AML-193 (cell line): ENCODE measurements at regions not wholly inside any gene's neighbourhood (a gene's known extent, or its start where the extent isn't known, plus 50 kb on each side); places are given as distances from the start of the nearest gene placed in this dataset.

Experiments used
- DNase-seq, 2 experiments: peaks; one replicate each; lab custom pipeline; 2025; lab: John Stamatoyannopoulos, UW

DNA sequence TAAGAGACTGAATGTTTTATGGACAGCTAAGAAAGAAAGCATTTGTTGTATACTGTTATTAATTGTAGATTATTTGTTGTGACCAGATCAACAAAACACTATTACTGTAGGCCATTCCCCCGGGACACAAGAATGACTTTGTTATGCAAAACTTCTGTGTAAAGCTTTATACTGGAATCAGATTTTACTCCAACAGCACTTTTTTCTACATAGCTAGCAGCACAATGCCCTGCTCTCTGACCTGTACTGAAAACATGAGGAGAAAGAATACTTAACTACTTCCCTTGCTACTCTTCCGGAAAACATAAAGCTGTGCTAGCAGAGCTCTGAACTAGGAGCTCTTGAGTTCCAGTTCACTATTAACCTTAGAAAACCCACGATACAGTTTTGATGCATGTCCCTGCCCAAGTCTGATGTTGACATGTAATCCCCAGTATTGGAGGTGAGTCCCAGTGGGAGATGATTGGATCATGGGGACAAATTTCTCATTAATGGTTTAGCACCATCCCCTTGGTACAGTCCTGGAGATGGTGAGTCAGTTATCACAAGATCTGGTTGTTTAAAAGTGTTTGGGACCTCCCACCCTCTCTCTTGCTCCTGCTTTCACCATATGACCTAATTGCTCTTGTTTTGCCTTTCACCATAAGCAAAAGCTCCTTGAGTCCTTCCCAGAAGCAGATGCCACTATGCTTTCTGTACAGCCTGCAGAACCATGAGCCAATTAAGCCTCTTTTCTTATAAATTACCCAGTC lies 601.1 kb upstream of the PIK3C3 start:
- no peak for DNase-seq

DNA sequence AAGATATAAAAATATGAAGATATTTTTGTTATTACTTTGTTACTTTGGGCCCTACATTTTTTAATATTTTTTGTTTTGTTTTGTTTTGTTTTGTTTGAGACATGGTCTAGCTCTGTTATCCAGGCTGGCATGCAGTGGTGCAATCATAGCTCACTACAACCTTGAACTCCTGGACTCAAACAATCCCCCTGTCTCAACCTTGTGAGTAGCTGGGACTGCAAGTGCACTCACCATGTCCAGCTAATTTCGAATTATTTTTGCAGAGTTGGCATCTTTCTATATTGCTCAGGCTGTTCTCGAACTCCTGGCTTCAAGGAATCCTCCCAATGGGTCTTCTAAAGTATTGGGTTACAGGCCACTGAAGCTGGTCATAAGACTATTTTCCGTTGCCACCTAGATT lies 603.6 kb upstream of the PIK3C3 start:
- DNase-seq = no peak

DNA sequence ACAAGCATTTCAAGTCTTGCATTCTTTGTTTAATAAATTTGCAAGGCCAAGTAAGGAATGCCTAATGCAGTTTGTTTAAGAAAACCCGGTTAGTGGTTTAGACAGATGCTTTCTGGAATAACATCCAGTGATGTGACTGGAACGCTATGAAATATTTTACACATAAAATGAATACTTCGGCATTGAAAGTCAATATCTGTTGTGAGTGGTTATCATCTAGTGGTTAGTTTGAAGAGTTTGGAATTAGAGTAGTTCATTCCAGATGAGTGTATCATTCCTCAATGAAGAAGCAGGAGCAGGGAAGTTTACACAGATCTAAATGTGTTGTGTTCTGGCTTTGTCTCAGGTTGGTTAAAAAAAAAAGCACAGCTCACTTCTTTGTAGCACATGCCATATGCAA lies 608.0 kb upstream of the PIK3C3 start:
- no peak for DNase-seq

DNA sequence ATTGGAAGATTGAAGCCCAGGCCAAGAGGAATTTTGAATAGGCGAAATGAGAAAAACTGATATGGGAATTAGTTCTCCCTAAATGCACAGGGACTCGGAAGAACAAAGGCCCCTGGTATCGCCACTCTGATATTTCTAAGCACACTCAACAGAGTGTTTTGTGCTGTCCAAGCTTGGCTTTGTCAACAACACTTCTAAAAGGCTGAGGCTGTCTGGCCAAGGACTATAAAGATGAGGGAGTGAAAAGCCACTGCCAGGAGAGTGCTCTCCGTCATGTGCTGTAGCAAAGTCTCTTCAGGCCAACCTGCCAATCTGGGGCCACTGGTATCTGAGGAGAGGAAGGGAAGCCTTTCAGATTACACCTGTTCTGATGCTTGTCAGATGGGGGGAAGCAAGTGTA lies 611.2 kb upstream of the PIK3C3 start:
- DNase-seq = no peak

DNA sequence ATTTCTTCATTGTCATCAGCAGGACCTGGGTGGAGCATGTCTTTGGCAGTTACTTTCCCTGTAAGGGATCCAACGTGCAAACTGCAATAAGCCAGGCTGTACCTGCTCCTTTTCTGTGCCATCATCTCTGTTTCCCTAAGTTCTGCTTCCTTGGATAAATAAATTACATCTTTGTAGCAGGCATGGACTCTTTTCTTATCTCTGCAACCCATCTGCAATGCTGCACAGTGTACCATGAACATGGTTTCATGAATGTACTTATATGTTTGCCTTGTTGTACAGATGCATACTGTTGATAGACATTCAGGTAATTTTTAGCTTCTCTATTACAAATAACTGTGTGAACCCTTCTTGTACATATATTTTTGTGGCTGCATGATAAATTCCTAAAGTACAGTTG lies 616.7 kb upstream of the PIK3C3 start:
- no peak for DNase-seq

DNA sequence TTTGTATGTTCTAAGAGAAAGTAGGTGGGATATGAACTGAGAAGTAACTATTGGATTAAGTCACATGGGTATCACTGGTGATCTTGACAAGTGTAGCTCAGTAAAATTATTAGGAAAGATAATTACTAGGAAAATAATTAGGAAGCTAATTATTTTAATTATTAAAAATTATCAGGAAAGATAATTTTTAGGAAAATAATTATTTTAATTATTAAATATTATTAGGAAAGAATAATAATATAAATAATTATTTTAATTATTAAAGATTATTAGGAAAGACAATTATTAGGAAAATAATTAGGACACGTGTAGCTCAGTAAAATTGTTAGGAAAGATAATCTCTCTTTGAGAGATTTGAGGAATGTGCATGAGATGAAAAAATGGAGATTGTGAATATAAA lies 623.4 kb upstream of the PIK3C3 start:
- no peak for DNase-seq

DNA sequence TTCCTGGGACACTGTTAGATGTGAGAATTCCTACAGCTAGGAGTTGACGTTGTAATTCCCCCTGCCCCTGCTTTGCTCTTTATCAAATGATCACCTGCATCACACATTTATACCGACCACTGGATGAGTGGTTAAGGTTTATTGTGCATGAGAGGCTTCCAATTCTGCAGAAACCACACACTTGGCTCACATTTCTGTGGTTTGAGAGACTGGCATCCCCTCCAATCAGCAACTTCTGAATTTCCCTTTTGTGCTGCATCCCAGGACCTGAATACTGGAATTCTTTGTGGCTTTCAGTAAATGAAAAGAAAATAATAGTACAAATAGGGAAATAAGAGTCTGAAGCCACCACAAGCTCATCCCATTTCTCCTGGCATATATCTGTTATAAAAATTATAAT lies 628.7 kb upstream of the PIK3C3 start:
- DNase-seq = no peak

DNA sequence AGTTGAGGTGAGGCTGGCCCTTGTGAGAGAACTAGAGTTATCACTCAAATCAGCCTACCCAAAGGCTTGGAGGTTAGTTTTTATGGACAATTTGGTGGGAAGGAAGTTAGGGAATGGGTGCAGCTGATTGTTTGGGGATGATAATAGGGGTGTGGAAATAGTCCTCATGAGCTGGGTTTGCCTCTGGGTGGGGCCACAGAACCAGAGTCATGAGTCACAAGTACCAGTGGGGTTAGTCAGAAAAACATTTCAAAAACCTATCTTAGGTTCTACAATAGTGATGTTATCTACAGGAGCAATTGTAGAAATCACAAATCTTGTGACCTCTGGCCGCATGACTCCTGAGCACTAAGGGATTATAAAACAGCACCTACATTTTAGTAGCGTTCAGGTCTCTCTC lies 630.1 kb upstream of the PIK3C3 start:
- DNase-seq = no peak

DNA sequence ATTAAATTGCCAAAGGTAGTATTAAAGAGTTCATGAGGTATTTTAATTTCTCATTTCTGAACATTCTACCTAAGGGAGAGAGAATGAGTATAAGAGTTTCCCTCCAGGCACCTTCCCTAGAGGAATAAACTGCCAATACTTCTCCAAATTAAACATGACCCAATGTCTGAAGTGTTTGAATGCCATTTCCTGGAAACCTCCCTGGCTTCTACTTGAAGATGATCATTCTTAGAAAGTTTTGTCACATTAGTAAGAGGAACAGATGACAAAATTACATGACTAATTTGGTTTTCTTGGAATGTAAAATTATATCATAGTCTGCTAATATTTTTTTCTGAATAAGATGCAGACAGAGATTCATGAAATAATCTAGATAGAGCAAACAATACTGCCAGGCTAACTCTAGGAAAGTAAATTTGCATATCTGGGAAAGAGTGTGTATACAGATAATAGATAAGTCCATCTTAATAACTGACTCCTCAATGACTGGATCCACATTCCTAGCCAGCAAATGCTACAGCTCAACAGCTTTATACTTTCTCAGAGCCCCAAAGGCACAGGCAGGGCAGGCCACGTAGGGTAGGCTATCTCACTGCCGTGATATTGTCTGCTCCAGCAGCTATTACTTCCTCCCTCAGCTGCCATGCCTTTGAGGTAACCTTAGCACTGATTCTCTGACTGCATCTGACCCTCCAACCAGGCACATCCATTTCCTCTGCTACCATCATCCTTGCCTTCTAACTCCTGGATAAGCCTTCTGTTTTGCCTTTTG lies 630.8 kb upstream of the PIK3C3 start:
- DNase-seq = no peak

DNA sequence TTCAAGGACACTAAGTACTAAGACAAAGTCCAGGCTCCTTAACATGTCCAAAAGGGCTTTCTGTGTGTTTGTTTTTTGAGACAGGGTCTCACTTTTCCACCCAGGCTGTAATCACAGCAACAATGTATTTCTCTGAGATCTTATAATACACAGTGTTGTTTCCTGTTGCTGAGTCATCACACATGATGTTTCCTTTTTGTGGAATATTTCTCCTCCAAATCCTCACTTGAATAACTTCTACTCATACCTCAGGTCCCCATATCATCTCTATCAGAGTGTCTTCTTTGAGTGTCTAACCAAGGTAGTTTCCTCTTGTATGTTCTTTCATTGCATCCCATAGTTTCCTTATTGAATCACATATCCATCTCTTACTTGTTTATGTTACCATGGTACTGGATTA lies 632.0 kb upstream of the PIK3C3 start:
- DNase-seq = no peak

DNA sequence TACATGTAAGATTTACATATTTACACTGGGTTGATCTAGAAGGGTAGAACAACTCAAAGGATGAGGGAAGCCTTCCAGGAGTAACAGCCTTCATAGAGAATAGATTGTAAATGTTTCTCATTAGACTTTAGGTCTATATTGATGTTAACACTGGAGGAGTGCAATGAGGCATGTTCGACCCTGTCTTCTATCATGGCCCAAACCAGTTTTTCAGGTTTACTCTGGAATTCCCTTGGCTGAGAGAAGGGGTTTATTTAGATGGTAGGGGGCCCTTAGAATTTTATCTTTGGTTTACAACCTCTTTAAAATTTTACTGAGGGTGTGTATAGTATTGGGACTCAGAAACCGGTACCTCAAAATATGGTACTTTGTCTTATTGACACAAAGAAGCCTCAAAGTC lies 634.9 kb upstream of the PIK3C3 start:
- no peak for DNase-seq

DNA sequence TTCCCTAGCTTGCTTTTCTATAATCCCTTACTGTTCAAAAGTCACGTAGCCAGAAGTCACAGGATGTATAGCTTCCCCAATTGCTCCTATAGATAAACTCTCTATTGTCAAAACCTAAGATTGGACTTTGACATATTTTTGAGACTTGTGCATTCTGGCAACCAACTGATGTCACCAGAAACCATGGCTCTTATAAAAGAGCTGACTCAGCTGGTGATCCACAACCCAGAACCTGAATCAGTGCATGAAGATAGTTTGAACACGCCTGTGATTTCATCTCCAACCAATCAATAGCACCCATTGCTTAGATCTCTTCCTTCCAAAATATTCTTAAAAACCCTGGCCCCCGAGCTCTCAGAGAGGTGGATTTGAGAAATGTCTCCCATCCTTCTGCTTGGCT lies 639.9 kb upstream of the PIK3C3 start:
- no peak for DNase-seq

DNA sequence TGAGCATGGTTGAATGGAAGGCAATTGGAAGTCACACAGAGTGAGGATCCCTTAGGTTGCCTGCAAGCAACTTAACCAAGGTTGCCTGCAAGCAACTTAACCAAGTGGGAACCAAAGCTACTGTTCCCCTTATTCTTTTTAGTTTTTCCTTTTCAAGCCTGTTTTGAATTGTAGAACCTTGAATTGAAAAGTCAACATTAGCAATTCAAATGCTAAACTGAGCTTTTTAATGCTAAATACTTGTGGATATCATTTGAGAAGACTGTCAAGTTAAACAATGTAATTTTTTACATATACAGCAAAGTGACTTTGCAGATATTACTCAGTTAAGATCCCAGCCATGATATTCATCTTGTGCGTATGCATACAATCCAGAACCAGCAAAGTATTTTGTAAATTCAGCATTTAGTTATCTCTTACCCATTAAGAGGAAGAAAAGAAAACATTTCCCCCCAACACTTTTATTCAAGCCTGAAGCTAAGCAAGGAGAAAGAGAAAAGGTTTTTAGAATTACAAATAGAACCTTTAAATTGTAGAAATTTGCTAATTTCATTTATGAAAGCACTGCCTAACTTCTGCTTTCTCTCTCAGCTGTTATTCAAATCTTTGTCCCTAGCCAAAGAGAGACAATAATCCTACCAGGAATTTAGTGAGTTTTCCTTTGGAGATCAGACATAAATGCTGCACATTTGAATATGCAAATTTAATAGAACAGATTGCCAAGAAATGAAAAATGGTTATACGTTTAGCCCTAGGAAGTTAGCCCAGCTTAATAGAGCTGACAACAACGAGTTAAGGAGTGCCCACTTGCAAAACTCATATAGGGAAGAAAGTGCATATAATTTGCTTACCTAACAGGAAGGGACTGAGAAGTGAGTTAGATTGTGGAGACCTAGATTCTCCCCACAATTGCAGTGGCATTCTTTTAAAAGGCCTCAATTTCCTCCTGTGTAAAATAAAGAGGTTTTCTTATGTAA lies 643.2 kb upstream of the PIK3C3 start:
- DNase-seq = no peak

DNA sequence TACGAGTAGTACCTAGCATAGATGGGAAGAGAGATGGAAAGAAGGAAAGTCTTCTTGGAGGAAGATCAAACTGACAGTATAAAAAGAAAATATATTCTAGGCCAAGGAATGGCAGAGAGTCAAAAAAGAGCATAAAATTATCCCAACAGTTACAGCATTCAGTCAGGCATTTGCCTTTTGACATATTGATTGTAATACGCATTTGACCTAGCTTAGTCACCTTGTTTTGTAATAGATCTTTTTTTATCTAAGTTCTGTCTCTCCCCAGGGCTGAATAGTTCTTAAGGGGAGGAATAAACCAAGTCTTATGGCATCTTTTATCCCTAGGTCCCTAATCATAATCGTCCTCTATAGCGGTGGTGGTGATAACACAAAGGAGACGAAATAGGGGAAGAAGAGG lies 657.3 kb upstream of the PIK3C3 start:
- DNase-seq = no peak

DNA sequence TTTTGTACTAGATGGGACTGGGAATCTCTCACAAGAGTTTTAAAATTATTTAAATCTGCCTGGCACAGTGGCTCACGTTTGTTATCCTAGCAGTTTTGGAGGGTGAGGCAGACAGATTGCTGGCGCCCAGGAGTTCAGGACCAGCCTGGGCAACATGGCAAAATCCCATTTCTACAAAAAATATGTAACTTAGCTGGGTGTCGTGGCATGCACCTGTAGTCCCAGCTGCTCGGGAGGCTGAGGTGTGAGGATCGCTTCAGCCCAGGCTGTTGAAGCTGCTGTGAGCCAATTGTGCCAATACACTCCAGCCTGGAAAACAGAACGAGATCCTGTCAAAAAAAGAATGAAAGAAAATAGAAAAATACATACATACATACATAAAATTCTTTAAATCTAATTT lies 685.7 kb upstream of the PIK3C3 start:
- DNase-seq = no peak

DNA sequence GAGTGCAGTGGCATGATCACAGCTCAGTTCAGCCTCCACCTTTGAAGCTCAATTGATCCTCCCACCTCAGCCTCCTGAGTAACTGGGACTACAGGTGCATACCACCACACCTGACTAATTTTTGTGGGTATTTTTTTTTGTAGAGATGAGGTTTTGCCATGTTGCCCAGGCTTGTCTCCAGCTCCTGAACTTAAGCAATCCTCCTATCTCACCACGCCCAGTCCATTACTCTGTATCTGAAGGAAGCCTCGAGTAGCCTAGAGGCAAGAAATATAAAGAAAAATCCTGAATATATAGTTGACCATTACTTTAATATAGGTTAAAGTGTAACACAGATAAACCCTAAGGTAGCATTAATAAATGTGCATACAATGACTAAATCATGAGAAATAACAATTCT lies 686.8 kb upstream of the PIK3C3 start:
- DNase-seq = no peak

DNA sequence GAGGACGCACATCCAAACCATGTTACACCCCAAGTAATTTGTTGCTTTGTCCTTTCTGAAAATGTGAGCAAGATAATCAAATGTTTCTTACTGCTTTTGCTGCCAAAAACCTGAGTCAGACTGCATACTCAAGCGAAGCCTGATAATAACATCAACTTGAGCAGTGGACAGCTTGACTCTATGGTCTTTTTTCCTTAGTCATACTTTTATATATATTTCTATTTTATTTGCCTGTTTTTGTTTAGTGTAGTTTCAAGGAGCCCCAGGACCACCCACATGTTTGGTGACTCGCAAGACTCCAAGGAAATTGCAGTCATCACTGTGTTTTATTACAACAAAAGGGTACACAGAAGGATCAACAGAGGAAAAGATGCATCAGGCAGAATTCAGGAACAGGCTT lies 688.4 kb upstream of the PIK3C3 start:
- no peak for DNase-seq

DNA sequence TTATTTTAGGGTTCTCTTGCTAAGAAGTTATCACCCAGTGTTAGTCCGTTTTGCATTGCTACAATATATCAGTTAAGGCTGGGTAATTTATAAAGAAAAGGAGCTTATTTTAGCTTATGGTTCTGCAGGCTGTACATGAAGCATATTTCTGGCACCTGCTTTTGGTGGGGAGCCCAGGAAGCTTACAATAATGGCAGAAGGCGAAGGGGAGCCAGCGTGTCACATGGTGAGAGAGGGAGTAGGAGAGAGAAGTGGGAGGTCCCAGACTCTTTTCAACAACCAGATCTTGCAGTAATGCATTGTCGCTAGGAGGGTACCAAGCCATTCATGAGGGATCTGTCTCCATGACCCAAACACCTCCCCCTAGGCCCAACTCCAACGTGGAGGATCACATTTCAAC lies 688.8 kb upstream of the PIK3C3 start:
- DNase-seq = no peak

DNA sequence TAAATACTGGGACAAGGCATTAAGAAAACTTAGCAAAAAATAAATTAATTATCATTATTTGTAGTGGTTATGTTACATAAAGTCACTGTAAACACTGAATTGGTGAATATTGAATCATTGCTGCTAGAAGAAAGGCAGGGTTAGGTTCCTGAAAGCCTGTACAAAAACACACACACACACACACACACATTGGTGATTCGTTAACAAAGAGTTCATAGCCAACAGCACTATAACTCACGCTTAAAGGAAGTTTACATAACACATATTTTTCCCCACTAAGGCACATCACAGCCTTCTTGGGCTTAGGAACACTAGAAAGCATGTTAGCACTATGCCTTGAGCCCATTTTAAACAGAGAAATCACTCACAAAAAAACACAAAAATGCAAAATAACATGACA lies 690.0 kb upstream of the PIK3C3 start:
- no peak for DNase-seq

DNA sequence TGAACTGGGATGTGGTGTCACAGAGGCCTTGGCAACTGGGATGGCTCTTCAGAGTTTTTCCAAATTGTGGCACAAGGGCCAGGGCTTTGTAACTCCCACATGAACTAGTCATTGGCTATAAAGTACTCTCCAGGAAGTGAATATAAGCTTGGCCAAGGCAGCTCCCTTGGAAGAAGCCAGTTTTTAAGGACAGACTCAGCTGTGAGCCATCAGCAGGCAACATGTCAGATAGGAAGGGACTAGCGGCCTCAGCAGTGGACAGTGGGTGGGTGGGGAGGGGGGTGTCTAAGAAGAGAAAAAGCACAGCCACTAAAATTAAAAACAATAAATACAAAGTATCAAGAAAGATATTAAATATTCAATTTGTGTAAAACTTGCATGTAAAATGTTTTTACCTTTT lies 691.1 kb upstream of the PIK3C3 start:
- DNase-seq = no peak

DNA sequence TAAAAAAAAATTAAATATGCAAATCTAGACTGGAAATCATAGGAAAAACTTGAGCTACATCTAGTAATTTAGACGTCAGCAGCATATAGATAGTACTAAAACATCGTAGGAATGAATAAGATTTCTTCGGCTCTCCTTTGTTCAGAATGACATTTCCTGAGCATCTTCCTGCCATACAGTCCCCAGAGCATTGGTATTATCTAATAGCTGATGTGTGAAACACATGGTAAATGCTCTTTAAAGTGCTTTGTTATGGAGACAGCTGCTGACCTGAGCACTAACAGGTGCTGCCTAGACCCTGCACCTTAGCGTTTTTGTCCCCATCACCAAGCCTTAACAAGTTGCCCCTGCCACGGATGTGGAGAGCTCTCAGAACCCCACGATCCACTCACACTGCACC lies 692.3 kb upstream of the PIK3C3 start:
- DNase-seq = no peak

DNA sequence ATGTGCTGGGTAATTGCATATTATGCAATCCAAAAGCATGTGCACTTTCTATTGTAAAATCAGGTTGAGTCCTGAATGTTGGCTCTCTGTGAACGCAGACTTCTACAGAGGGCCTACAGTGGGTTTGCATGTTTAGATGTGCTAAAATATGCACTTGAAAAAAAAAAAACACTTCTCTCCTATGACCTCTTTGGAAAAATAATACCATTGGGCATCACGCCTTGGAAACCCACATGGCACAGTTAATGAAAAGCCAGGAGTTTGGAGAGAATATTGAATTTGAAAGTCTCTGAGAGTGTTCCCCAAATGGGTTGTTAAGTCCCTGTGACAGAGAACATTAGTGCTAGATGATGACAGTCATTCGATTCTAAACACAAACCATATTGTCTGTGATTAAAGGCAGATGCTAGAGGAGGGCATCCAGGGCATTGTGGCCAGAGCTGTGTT lies 710.4 kb upstream of the PIK3C3 start:
- no peak for DNase-seq

DNA sequence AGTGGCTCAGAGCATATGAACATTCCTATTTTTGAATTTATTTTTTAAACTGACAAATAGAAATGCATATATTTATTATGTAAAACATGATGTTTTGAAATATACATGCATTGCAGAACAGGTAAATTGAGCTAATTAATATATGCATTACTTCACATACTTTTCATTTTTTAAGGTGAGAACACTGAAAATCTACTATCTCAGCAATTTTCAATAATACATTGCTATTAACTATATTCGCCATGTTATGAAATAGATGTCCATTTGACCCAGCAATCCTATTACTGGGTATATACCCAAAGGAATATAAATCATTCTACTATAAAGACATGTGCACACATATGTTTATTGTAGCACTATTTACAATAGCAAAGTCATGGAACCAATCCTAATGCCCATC lies 717.7 kb upstream of the PIK3C3 start:
- no peak for DNase-seq
